ENCODE measurements at regions not wholly inside any gene's neighbourhood (a gene's known extent, or its start where the extent isn't known, plus 50 kb on each side); places are given as distances from the start of the nearest gene placed in this dataset.

- TF ChIP-seq POLR2A (IDR thresholded peaks at IDR 0.05) (no peak), POLR2AphosphoS5 (IDR thresholded peaks at IDR 0.05) (no peak), EP300 (IDR thresholded peaks at IDR 0.05) (no peak)
- TF ChIP-seq, protein P1, sequence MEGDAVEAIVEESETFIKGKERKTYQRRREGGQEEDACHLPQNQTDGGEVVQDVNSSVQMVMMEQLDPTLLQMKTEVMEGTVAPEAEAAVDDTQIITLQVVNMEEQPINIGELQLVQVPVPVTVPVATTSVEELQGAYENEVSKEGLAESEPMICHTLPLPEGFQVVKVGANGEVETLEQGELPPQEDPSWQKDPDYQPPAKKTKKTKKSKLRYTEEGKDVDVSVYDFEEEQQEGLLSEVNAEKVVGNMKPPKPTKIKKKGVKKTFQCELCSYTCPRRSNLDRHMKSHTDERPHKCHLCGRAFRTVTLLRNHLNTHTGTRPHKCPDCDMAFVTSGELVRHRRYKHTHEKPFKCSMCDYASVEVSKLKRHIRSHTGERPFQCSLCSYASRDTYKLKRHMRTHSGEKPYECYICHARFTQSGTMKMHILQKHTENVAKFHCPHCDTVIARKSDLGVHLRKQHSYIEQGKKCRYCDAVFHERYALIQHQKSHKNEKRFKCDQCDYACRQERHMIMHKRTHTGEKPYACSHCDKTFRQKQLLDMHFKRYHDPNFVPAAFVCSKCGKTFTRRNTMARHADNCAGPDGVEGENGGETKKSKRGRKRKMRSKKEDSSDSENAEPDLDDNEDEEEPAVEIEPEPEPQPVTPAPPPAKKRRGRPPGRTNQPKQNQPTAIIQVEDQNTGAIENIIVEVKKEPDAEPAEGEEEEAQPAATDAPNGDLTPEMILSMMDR (IDR thresholded peaks at IDR 0.05): no peak
Observed at GRCh38 chr13:91166714-91167511, 180.6 kb upstream of the MIR17HG start.

Data from sigmoid colon (tissue), 4 donors.